ENCODE measurements at regions not wholly inside any gene's neighbourhood (a gene's known extent, or its start where the extent isn't known, plus 50 kb on each side); places are given as distances from the start of the nearest gene placed in this dataset.

- Mint-ChIP-seq H3K4me1 (no peaks in the 10 kb centered on the region), H3K27ac (no peak overlapping the region), H3K9me3 (peaks cover 5% of the 10 kb centered on the region), H3K4me3 (no peak overlapping the region), H3K27me3 (no peaks in the 10 kb centered on the region), H3K36me3 (ENCODE audit: low read depth) (no peaks in the 10 kb centered on the region)
- ChIA-PET POLR2A (no interaction called here), CTCF (no interaction called here)
- no peak for DNase-seq
- ATAC-seq (ENCODE audit: low read depth) = no peak
- no peak for TF ChIP-seq CTCF (IDR thresholded peaks at IDR 0.05)
- intact Hi-C loops (cut with micrococcal nuclease) = no loop called here
Measured at GRCh38 chr2:146444987-146445386, 1399.8 kb upstream of the ACVR2A start.

GRCh38 chr2:146444085-146444484 is 1400.7 kb upstream of the ACVR2A start:
- Mint-ChIP-seq H3K4me3 (no peak overlapping the region), H3K36me3 (ENCODE audit: low read depth) (no peaks in the 10 kb centered on the region), H3K27ac (no peak overlapping the region), H3K9me3 (peaks cover 5% of the 10 kb centered on the region), H3K4me1 (no peaks in the 10 kb centered on the region), H3K27me3 (no peaks in the 10 kb centered on the region)
- TF ChIP-seq CTCF (IDR thresholded peaks at IDR 0.05) = no peak
- DNase-seq (no peak), ATAC-seq (ENCODE audit: low read depth) (no peak)
- intact Hi-C loops (cut with micrococcal nuclease) = no loop called here
- ChIA-PET POLR2A (no interaction called here), CTCF (no interaction called here)

- CTCF ChIA-PET = no interaction called here
- Mint-ChIP-seq H3K27me3 (peaks cover 3% of the 10 kb centered on the region), H3K9me3 (no peaks in the 10 kb centered on the region), H3K4me1 (no peaks in the 10 kb centered on the region), H3K27ac (no peak overlapping the region), H3K36me3 (ENCODE audit: low read depth) (no peaks in the 10 kb centered on the region), H3K4me3 (no peak overlapping the region)
- ATAC-seq (ENCODE audit: low read depth) (no peak), DNase-seq (no peak)
- no peak for TF ChIP-seq CTCF (IDR thresholded peaks at IDR 0.05)
- intact Hi-C loops (cut with micrococcal nuclease) = no loop called here
- POLR2A ChIA-PET = no interaction called here
Measured at GRCh38 chr2:146438246-146438645, 1406.6 kb upstream of the ACVR2A start.

GRCh38 chr2:146437712-146438111 is 1407.1 kb upstream of the ACVR2A start:
- H3K4me1 Mint-ChIP-seq = no peaks in the 10 kb centered on the region
- no peak for DNase-seq
- H3K27me3 Mint-ChIP-seq = peaks cover 3% of the 10 kb centered on the region
- no peak overlapping the region for H3K4me3 Mint-ChIP-seq
- ATAC-seq (ENCODE audit: low read depth) = no peak
- intact Hi-C loops (cut with micrococcal nuclease) = no loop called here
- CTCF ChIA-PET = no interaction called here
- no peaks in the 10 kb centered on the region for H3K36me3 Mint-ChIP-seq (ENCODE audit: low read depth)
- H3K27ac Mint-ChIP-seq = no peak overlapping the region
- H3K9me3 Mint-ChIP-seq = no peaks in the 10 kb centered on the region
- POLR2A ChIA-PET = no interaction called here
- TF ChIP-seq CTCF (IDR thresholded peaks at IDR 0.05) = no peak

DNA sequence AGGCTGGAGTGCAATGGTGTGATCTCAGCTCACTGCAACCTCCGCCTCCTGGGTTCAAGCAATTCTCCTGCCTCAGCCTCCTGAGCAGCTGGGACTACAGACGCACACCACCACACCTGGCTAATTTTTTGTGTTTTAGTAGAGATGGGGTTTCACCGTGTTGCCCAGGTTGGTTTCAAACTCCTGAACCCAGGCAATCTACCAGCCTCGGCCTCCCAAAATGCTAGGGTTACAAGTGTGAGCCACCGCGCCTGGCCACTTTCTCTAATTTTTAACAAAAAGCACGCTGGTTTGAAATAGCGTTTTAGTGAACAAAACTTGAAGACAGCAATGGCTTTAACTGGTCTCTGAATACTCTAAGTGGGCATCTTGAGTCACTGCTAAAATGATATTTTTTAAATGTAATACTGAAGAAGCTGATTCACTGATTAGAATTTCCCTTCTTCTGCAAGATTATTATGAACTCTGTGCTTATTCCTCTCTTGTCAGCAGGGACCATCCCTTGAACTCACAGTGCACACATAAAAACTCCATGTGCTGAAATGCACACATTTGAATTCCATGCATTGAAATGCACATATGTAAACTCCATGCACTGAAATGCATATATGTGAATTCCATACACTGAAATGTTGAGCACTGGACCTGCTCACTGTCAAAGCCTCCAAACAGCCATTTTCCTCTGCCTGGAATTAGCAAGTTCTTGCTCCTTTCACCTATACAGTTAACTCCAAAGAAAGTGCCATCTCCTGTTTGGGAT is 1411.5 kb upstream of the ACVR2A start:
- Mint-ChIP-seq H3K36me3 (ENCODE audit: low read depth) (no peaks in the 10 kb centered on the region), H3K4me3 (no peak overlapping the region), H3K9me3 (no peaks in the 10 kb centered on the region), H3K4me1 (no peaks in the 10 kb centered on the region), H3K27me3 (peaks cover 3% of the 10 kb centered on the region), H3K27ac (no peak overlapping the region)
- ChIA-PET POLR2A (no interaction called here), CTCF (interaction anchor here (0.6 kb wide), 1 partner anchor 1912 kb away, joined by 4 read pairs; no protein-coding TSS in a partner anchor)
- DNase-seq (no peak), ATAC-seq (ENCODE audit: low read depth) (no peak)
- TF ChIP-seq CTCF (IDR thresholded peaks at IDR 0.05) = no peak
- intact Hi-C loops (cut with micrococcal nuclease) = no loop called here
